Testis (tissue), 2 donors: ENCODE measurements at regions not wholly inside any gene's neighbourhood (a gene's known extent, or its start where the extent isn't known, plus 50 kb on each side); places are given as distances from the start of the nearest gene placed in this dataset.

Source experiments
- DNase-seq: peaks from one replicate; pipeline ENCODE4 v3.0.0-alpha.2; 2019
- H3K27ac ChIP-seq, 2 donors: fragments of 200-600 bp; sonication (generic); one replicate each; pipeline ENCODE4 v1.5.1; 2019
- H3K27me3 ChIP-seq: fragments of 200-600 bp; sonication (generic); one replicate; pipeline ENCODE4 v1.5.1; 2019
- H3K36me3 ChIP-seq: fragments of 200-600 bp; sonication (generic); one replicate; pipeline ENCODE4 v1.5.1; 2017; ENCODE audit warnings: low read depth; ENCODE audit errors: missing control alignments
- H3K4me1 ChIP-seq: fragments of 200-600 bp; sonication (generic); one replicate; pipeline ENCODE4 v1.5.1; 2019
- H3K4me3 ChIP-seq, 2 donors: fragments of 200-600 bp; sonication (generic); one replicate each; pipeline ENCODE4 v1.5.1; 2017 to 2019
- H3K9me3 ChIP-seq: fragments of 200-600 bp; sonication (generic); one replicate; pipeline ENCODE4 v1.5.1; 2017
- CTCF ChIP-seq, 3 experiments: fragments of 450-650 bp in 2 of 3; fragments of 200-600 bp in 1 of 3; sonication (generic) in 1 of 3; IDR thresholded peaks; one replicate each; pipeline ENCODE4 v1.5.1; 2016 to 2019; ENCODE audit warnings: antibody characterized with exemption in 3 of 3, mild to moderate bottlenecking in 2 of 3, moderate library complexity in 1 of 3
- POLR2A ChIP-seq: fragments of 450-650 bp; IDR thresholded peaks from one replicate; pipeline ENCODE4 v1.6.1; 2017; ENCODE audit warnings: antibody characterized with exemption, mild to moderate bottlenecking, moderate library complexity
- WGBS, 2 donors: methylation state at CpG; one replicate each; pipeline ENCODE4 v1.1.5; 2018; 5-methylcytosine and 5-hydroxymethylcytosine counted together
- intact Hi-C: fragments of 100-400 bp; cut with DNase I; formaldehyde crosslinking; loops from one replicate; pipeline ENCODE4 v1.15.1; 2023; ENCODE audit warnings: low total_unique reads

- DNase-seq: no peak
- H3K27ac ChIP-seq: no peak overlapping the region
- H3K4me1 ChIP-seq: no peaks in the 10 kb centered on the region
- no peaks in the 10 kb centered on the region for H3K9me3 ChIP-seq
- 93% methylated on average over 4 of the region's 4 CpGs for WGBS, 2 donors
- H3K27me3 ChIP-seq: no peaks in the 10 kb centered on the region
- H3K36me3 ChIP-seq: no peaks in the 10 kb centered on the region
- intact Hi-C loops: no loop called here
- TF ChIP-seq CTCF (IDR thresholded peaks at IDR 0.05) (no peak), POLR2A (no peak)
- H3K4me3 ChIP-seq: no peak overlapping the region
These were observed 109.5 kb upstream of the KCND2 start for GRCh38 chr7:120163449-120163848.

GRCh38 chr7:120165227-120165626 is 107.7 kb upstream of the KCND2 start:
- TF ChIP-seq CTCF (IDR thresholded peaks at IDR 0.05): no peak
- no peak for TF ChIP-seq POLR2A
- DNase-seq: no peak
- Histone ChIP-seq H3K9me3 (no peaks in the 10 kb centered on the region), H3K4me3 (no peak overlapping the region), H3K36me3 (no peaks in the 10 kb centered on the region), H3K4me1 (no peaks in the 10 kb centered on the region), H3K27ac (no peak overlapping the region), H3K27me3 (no peaks in the 10 kb centered on the region)
- WGBS, 2 donors: 85 to 94% methylated on average over 2 of the region's 2 CpGs
- intact Hi-C loops: no loop called here

DNA sequence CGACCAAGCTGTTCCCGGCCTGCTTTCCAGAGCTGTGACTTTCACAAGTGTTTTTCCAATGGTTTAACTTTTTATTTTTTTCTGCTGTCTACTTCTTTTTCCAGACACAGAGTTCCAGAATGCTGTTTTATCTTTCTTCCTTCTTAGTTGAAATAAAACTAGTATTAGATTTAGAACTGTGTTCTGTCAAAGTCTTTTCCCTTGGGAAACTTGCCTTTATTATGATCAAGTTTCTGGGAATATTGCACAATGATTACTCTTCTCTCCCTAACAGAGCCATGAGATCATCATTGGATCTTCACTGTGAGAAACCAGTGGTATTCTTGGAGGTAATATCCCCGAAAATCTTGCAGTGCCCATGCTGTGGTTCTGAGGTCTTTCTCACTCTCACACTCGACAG is 104.9 kb upstream of the KCND2 start:
- Histone ChIP-seq H3K9me3 (no peaks in the 10 kb centered on the region), H3K36me3 (no peaks in the 10 kb centered on the region), H3K27me3 (no peaks in the 10 kb centered on the region), H3K4me3 (no peak overlapping the region), H3K4me1 (no peaks in the 10 kb centered on the region), H3K27ac (no peak overlapping the region)
- 75 to 77% methylated on average over 4 of the region's 4 CpGs for WGBS, 2 donors
- intact Hi-C loops: no loop called here
- no peak for TF ChIP-seq POLR2A
- no peak for TF ChIP-seq CTCF (IDR thresholded peaks at IDR 0.05)
- DNase-seq: no peak

DNA sequence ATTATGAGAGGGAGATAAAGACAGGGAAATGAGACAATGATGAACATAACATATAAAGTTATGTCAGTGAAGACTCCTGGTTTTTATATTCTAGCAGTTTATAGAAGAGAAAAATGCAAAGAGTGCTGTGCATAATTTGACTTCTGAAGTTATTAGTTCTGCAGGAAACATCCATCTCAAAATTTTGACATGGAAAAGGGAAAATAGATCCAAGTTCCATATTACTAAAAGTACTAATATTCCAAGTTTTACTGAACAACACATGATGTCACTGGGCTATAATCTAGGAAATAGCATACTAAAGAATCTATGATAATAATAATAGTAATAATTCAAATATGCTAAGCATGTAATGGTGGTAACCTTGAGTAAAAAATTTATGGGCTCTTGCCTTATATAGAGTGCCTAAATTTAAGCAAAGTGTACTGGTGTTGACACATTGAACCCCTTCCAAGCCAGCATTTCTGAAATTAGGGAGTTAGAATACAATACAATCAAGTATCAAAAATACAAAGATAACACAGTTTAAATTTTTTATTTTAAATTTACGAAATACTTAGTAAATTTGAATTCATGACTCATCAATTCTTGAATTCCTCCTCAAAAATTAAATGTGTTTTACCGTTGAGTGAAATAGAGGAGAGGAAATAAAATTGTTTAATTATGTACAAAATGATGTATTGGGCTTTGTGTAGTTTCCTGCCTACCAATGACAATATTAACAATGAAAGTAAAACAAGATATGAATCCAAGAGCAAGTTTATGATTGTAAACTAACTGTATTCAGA is 102.8 kb upstream of the KCND2 start:
- TF ChIP-seq CTCF (IDR thresholded peaks at IDR 0.05): no peak
- no peak for TF ChIP-seq POLR2A
- Histone ChIP-seq H3K36me3 (no peaks in the 10 kb centered on the region), H3K27me3 (no peaks in the 10 kb centered on the region), H3K9me3 (no peaks in the 10 kb centered on the region), H3K4me1 (no peaks in the 10 kb centered on the region), H3K27ac (no peak overlapping the region), H3K4me3 (no peak overlapping the region)
- DNase-seq: no peak
- 72 to 81% methylated on average over 2 of the region's 2 CpGs for WGBS, 2 donors
- intact Hi-C loops: no loop called here

GRCh38 chr7:120170834-120171233 is 102.1 kb upstream of the KCND2 start:
- TF ChIP-seq CTCF (IDR thresholded peaks at IDR 0.05): no peak
- TF ChIP-seq POLR2A: no peak
- no peak overlapping the region for H3K27ac ChIP-seq
- no peak overlapping the region for H3K4me3 ChIP-seq
- no peaks in the 10 kb centered on the region for H3K27me3 ChIP-seq
- no peaks in the 10 kb centered on the region for H3K4me1 ChIP-seq
- no peak for DNase-seq
- H3K36me3 ChIP-seq: no peaks in the 10 kb centered on the region
- intact Hi-C loops: no loop called here
- H3K9me3 ChIP-seq: no peaks in the 10 kb centered on the region
